ENCODE measurements at regions not wholly inside any gene's neighbourhood (a gene's known extent, or its start where the extent isn't known, plus 50 kb on each side); places are given as distances from the start of the nearest gene placed in this dataset.
A peak's percentile ranks its signal among the peaks of the same experiment; 100 is the strongest.

GRCh38 chr4:27154706-27155105 lies 294.1 kb downstream of the STIM2 start:
- Histone ChIP-seq H3K27me3 (no peaks in the 10 kb centered on the region), H3K4me1 (no peaks in the 10 kb centered on the region), H3K9me3 (no peaks in the 10 kb centered on the region), H3K4me3 (no peak overlapping the region), H3K36me3 (no peaks in the 10 kb centered on the region), H3K27ac (no peak overlapping the region)
- no peak for DNase-seq
- TF ChIP-seq POLR2A (IDR thresholded peaks at IDR 0.05): no peak
- no peak for TF ChIP-seq CTCF (IDR thresholded peaks at IDR 0.05)
- intact Hi-C loops (cut with DNase I): no loop called here
- WGBS, 2 donors: 8 to 15% methylated on average over 3 of the region's 3 CpGs

- no peak for TF ChIP-seq CTCF (IDR thresholded peaks at IDR 0.05)
- no peak for TF ChIP-seq POLR2A (IDR thresholded peaks at IDR 0.05)
- intact Hi-C loops (cut with DNase I): no loop called here
- no peak overlapping the region for H3K27ac ChIP-seq
Observed at GRCh38 chr4:27161191-27161590, 300.6 kb downstream of the STIM2 start.

GRCh38 chr4:27168783-27169182 lies 308.1 kb downstream of the STIM2 start:
- Histone ChIP-seq H3K27me3 (no peaks in the 10 kb centered on the region), H3K27ac (no peak overlapping the region), H3K36me3 (no peaks in the 10 kb centered on the region), H3K4me1 (no peaks in the 10 kb centered on the region), H3K9me3 (no peaks in the 10 kb centered on the region), H3K4me3 (no peak overlapping the region)
- DNase-seq: no peak
- TF ChIP-seq POLR2A (IDR thresholded peaks at IDR 0.05): no peak
- no peak for TF ChIP-seq CTCF (IDR thresholded peaks at IDR 0.05)
- intact Hi-C loops (cut with DNase I): no loop called here
- WGBS, 2 donors: 86 to 93% methylated on average over 1 of the region's 1 CpG

More at GRCh38 chr4:27161191-27161590, 300.6 kb downstream of the STIM2 start:
- 81 to 96% methylated on average over 4 of the region's 4 CpGs for WGBS, 2 donors
- Histone ChIP-seq H3K27me3 (no peaks in the 10 kb centered on the region), H3K36me3 (no peaks in the 10 kb centered on the region), H3K4me1 (no peaks in the 10 kb centered on the region), H3K4me3 (no peak overlapping the region), H3K9me3 (no peaks in the 10 kb centered on the region)
- DNase-seq: no peak

- TF ChIP-seq POLR2A (IDR thresholded peaks at IDR 0.05) (no peak), CTCF (IDR thresholded peaks at IDR 0.05) (no peak)
- intact Hi-C loops (cut with DNase I): no loop called here
- H3K27me3 ChIP-seq: no peaks in the 10 kb centered on the region
- no peak overlapping the region for H3K27ac ChIP-seq
- WGBS, 2 donors: 57 to 62% methylated on average over 7 of the region's 7 CpGs
- H3K4me1 ChIP-seq: no peaks in the 10 kb centered on the region
- no peak for DNase-seq
- H3K9me3 ChIP-seq: no peaks in the 10 kb centered on the region
- no peaks in the 10 kb centered on the region for H3K36me3 ChIP-seq
- H3K4me3 ChIP-seq: no peak overlapping the region
Observed at GRCh38 chr4:27173280-27173679, 312.6 kb downstream of the STIM2 start.

- no peak for TF ChIP-seq POLR2A (IDR thresholded peaks at IDR 0.05)
- peak in 2 of 6 experiments; percentile 5 to 16 for TF ChIP-seq CTCF (IDR thresholded peaks at IDR 0.05)
- no peaks in the 10 kb centered on the region for H3K4me1 ChIP-seq
- no peaks in the 10 kb centered on the region for H3K36me3 ChIP-seq
- H3K27ac ChIP-seq: no peak overlapping the region
- no peaks in the 10 kb centered on the region for H3K9me3 ChIP-seq
- H3K4me3 ChIP-seq: no peak overlapping the region
- DNase-seq: no peak
- 41 to 46% methylated on average over 3 of the region's 3 CpGs for WGBS, 2 donors
- H3K27me3 ChIP-seq: no peaks in the 10 kb centered on the region
- intact Hi-C loops (cut with DNase I): no loop called here
Observed at GRCh38 chr4:27176400-27176799, 315.8 kb downstream of the STIM2 start.
